Spleen (tissue), 7 donors: ENCODE measurements at regions not wholly inside any gene's neighbourhood (a gene's known extent, or its start where the extent isn't known, plus 50 kb on each side); places are given as distances from the start of the nearest gene placed in this dataset.

Experiments used
- CTCF ChIP-seq, 11 experiments: fragments of 200-600 bp in 7 of 11; fragments of 450-650 bp in 4 of 11; sonication (generic) in 4 of 11; IDR thresholded peaks in 8 of 11; conservative IDR thresholded peaks in 3 of 11; 1 replicate in 7 of 11; 2 replicates in 4 of 11; pipeline versions ENCODE4 v1.4.0 to v1.8.0; 2016 to 2021; ENCODE audit warnings: antibody characterized with exemption in 11 of 11, inconsistent platforms in 4 of 11, mild to moderate bottlenecking in 1 of 11
- POLR2A ChIP-seq, 3 donors: fragments of 450-650 bp; IDR thresholded peaks; one replicate each; pipeline ENCODE4 v1.5.1; 2017; ENCODE audit warnings: antibody characterized with exemption in 3 of 3, mild to moderate bottlenecking in 1 of 3
- POLR2AphosphoS5 ChIP-seq, 3 donors: sonication (generic); formaldehyde crosslinking; IDR thresholded peaks; one replicate each; pipeline ENCODE4 v1.5.1; 2017; ENCODE audit warnings: antibody characterized with exemption in 3 of 3
- donor health status: DM: no; HTN: no; CAD: no; lungs with moderate emphysema.
- donor health status: DM: no; HTN: no; CAD: no.
- donor health status: DM: no; HTN: no; CAD: no.

- TF ChIP-seq CTCF (IDR thresholded peaks at IDR 0.05 in 8 of 11, conservative IDR thresholded peaks at IDR 0.05 in 3 of 11) (no peak), POLR2AphosphoS5 (IDR thresholded peaks at IDR 0.05) (no peak), POLR2A (IDR thresholded peaks at IDR 0.05) (no peak)
Observed at GRCh38 chr15:70469651-70470555, 293.5 kb downstream of the UACA start.
